ENCODE measurements at regions not wholly inside any gene's neighbourhood (a gene's known extent, or its start where the extent isn't known, plus 50 kb on each side); places are given as distances from the start of the nearest gene placed in this dataset.

- TF ChIP-seq CTCF (conservative IDR thresholded peaks at IDR 0.05): no peak
- no peak overlapping the region for H3K27ac ChIP-seq
Observed at GRCh38 chrX:39911278-39911897, 186.4 kb downstream of the BCOR start.

- TF ChIP-seq CTCF (conservative IDR thresholded peaks at IDR 0.05): no peak
- H3K27ac ChIP-seq: no peak overlapping the region
Observed at GRCh38 chrX:39912126-39912525, 185.6 kb downstream of the BCOR start.

- no peak overlapping the region for H3K27ac ChIP-seq
- no peak for TF ChIP-seq CTCF (conservative IDR thresholded peaks at IDR 0.05)
Observed at GRCh38 chrX:39915081-39915480, 182.7 kb downstream of the BCOR start.

- TF ChIP-seq CTCF (conservative IDR thresholded peaks at IDR 0.05): no peak
- H3K27ac ChIP-seq: no peak overlapping the region
Observed at GRCh38 chrX:39915596-39915995, 182.2 kb downstream of the BCOR start.

GRCh38 chrX:39921838-39922237 is 175.9 kb downstream of the BCOR start:
- peak overlapping the region; percentile 53 for H3K27ac ChIP-seq
- TF ChIP-seq CTCF (conservative IDR thresholded peaks at IDR 0.05): no peak

GRCh38 chrX:39922488-39922887 is 175.3 kb downstream of the BCOR start:
- TF ChIP-seq CTCF (conservative IDR thresholded peaks at IDR 0.05): no peak
- H3K27ac ChIP-seq: peak overlapping the region; percentile 53

GRCh38 chrX:39922926-39923325 is 174.8 kb downstream of the BCOR start:
- H3K27ac ChIP-seq: peak overlapping the region; percentile 53
- TF ChIP-seq CTCF (conservative IDR thresholded peaks at IDR 0.05): no peak

Data from VCaP (cell line).